H1 (cell line): ENCODE measurements at regions not wholly inside any gene's neighbourhood (a gene's known extent, or its start where the extent isn't known, plus 50 kb on each side); places are given as distances from the start of the nearest gene placed in this dataset.

Source experiments
- CTCF ChIA-PET: fragments of 300-600 bp; sonication (Branson Sonifier 250); formaldehyde crosslinking; loops from one replicate; lab custom pipeline; 2021; ENCODE audit not compliant: partially characterized antibody; lab: Charles Lee
- POLR2A ChIA-PET: fragments of 300-600 bp; sonication (Branson Sonifier 250); formaldehyde crosslinking; loops from one replicate; lab custom pipeline; 2021; ENCODE audit warnings: inconsistent platforms; ENCODE audit not compliant: partially characterized antibody; lab: Charles Lee
- DNase-seq, 2 experiments: peaks; one replicate each; pipeline versions ENCODE4 v3.0.0 to v3.0.0-alpha.2; 2010 to 2022; ENCODE audit warnings: low spot score in 2 of 2, low read depth in 1 of 2, mixed read lengths in 1 of 2
- FAIRE-seq: peaks from 2 replicates; lab custom pipeline; 2011; peaks lifted over from hg19 to GRCh38; lab: Jason Lieb, UNC
- H2AFZ ChIP-seq: 2 replicates; pipeline ENCODE4 v1.8.1; 2012; ENCODE audit warnings: low read length, inconsistent platforms
- H2AK5ac ChIP-seq: 2 replicates; pipeline ENCODE4 v1.6.1; 2013; ENCODE audit warnings: low read depth, low read length
- H2BK120ac ChIP-seq: replicated peaks from 2 replicates; pipeline ENCODE3; 2013; ENCODE audit warnings: low read depth, low read length, inconsistent platforms
- H2BK12ac ChIP-seq: 2 replicates; pipeline ENCODE4 v1.6.1; 2013; ENCODE audit warnings: low read depth, low read length
- H2BK15ac ChIP-seq: 2 replicates; pipeline ENCODE4 v1.6.1; 2013; ENCODE audit warnings: low read length
- H2BK20ac ChIP-seq: 2 replicates; pipeline ENCODE4 v1.6.1; 2013; ENCODE audit warnings: low read length
- H2BK5ac ChIP-seq: 2 replicates; pipeline ENCODE4 v1.6.1; 2013; ENCODE audit warnings: low read depth, low read length
- H3K14ac ChIP-seq: 2 replicates; pipeline ENCODE4 v1.6.1; 2013; ENCODE audit warnings: inconsistent platforms; ENCODE audit not compliant: insufficient read length
- H3K18ac ChIP-seq: 2 replicates; pipeline ENCODE4 v1.6.1; 2013; ENCODE audit warnings: low read length; ENCODE audit errors: extremely low read depth
- H3K23ac ChIP-seq: 2 replicates; pipeline ENCODE4 v1.6.1; 2013; ENCODE audit warnings: inconsistent platforms; ENCODE audit not compliant: insufficient read length
- H3K23me2 ChIP-seq: 2 replicates; pipeline ENCODE4 v1.6.1; 2013; ENCODE audit warnings: low read depth, low read length
- H3K27ac ChIP-seq: 2 replicates; pipeline ENCODE4 v1.6.1; 2011; ENCODE audit warnings: low read depth, low read length, inconsistent platforms
- H3K27me3 ChIP-seq, 4 experiments: replicated peaks in 1 of 4; 1 replicate in 1 of 4; 2 replicates in 3 of 4; pipeline versions ENCODE4 v1.6.1 to v1.8.1; 2011 to 2013; ENCODE audit warnings: low read length in 3 of 4, mild to moderate bottlenecking in 3 of 4, inconsistent platforms in 2 of 4, mixed read lengths in 2 of 4, moderate library complexity in 1 of 4; ENCODE audit not compliant: control insufficient read depth in 3 of 4, insufficient read depth in 3 of 4; ENCODE audit errors: extremely low read depth in 1 of 4
- H3K36me3 ChIP-seq, 4 experiments: 2 replicates each; pipeline versions ENCODE4 v1.6.1 to v1.8.1; 2011 to 2013; ENCODE audit warnings: mild to moderate bottlenecking in 4 of 4, low read length in 3 of 4, moderate library complexity in 2 of 4, control low read depth in 1 of 4, inconsistent platforms in 1 of 4; ENCODE audit not compliant: insufficient read depth in 4 of 4, control insufficient read depth in 2 of 4
- H3K4ac ChIP-seq: replicated peaks from 2 replicates; pipeline ENCODE3; 2013; ENCODE audit warnings: low read length, low read depth, mixed read lengths, inconsistent platforms; ENCODE audit not compliant: insufficient read length
- H3K4me1 ChIP-seq, 4 experiments: replicated peaks in 1 of 4; 1 replicate in 1 of 4; 2 replicates in 3 of 4; pipeline versions ENCODE4 v1.6.1 to v1.8.1; 2011 to 2013; ENCODE audit warnings: low read length in 3 of 4, inconsistent platforms in 2 of 4, mixed read lengths in 1 of 4; ENCODE audit not compliant: insufficient read depth in 4 of 4, control insufficient read depth in 3 of 4
- H3K4me2 ChIP-seq, 2 experiments: 2 replicates each; pipeline versions ENCODE4 v1.6.1 to v1.8.1; 2011 to 2013; ENCODE audit warnings: low read depth in 2 of 2, low read length in 2 of 2, control low read depth in 1 of 2, inconsistent platforms in 1 of 2, mild to moderate bottlenecking in 1 of 2; ENCODE audit not compliant: insufficient read depth in 1 of 2
- H3K4me3 ChIP-seq, 4 experiments: fragments of 200-600, 300-600 bp in 1 of 4; sonication (generic), shearing (Covaris generic), sonication (Bioruptor Twin) in 1 of 4; 2 replicates each; pipeline versions ENCODE4 v1.5.1 to v1.8.1; 2011 to 2016; ENCODE audit warnings: low read length in 4 of 4, low read depth in 3 of 4, control low read depth in 2 of 4, inconsistent platforms in 2 of 4, mild to moderate bottlenecking in 2 of 4, mixed read lengths in 1 of 4, moderate library complexity in 1 of 4; ENCODE audit not compliant: insufficient read depth in 2 of 4; ENCODE audit errors: extremely low read depth in 1 of 4
- H3K56ac ChIP-seq: replicated peaks from 2 replicates; pipeline ENCODE3; 2013; ENCODE audit warnings: low read depth, mild to moderate bottlenecking, mixed read lengths, low read length, inconsistent platforms; ENCODE audit not compliant: insufficient read length
- H3K79me1 ChIP-seq: 2 replicates; pipeline ENCODE4 v1.6.1; 2013; ENCODE audit warnings: low read depth, low read length, control low read depth
- H3K79me2 ChIP-seq, 2 experiments: 2 replicates each; pipeline versions ENCODE4 v1.6.1 to v1.8.1; 2012 to 2013; ENCODE audit warnings: low read length in 2 of 2, mild to moderate bottlenecking in 2 of 2, inconsistent platforms in 1 of 2; ENCODE audit not compliant: insufficient read depth in 2 of 2, control insufficient read depth in 1 of 2
- H3K9ac ChIP-seq, 4 experiments: replicated peaks in 1 of 4; 1 replicate in 1 of 4; 2 replicates in 3 of 4; pipeline versions ENCODE4 v1.6.1 to v1.8.1; 2011 to 2013; ENCODE audit warnings: low read depth in 3 of 4, low read length in 3 of 4, control low read depth in 2 of 4, mild to moderate bottlenecking in 2 of 4, moderate library complexity in 2 of 4, inconsistent platforms in 1 of 4; ENCODE audit errors: extremely low read depth in 1 of 4
- H3K9me3 ChIP-seq, 2 experiments: 2 replicates each; pipeline versions ENCODE4 v1.6.1 to v1.8.1; 2012 to 2013; ENCODE audit warnings: mild to moderate bottlenecking in 2 of 2, moderate library complexity in 2 of 2, control low read depth in 1 of 2, inconsistent platforms in 1 of 2, low read depth in 1 of 2, low read length in 1 of 2, mixed read lengths in 1 of 2; ENCODE audit not compliant: insufficient read depth in 2 of 2
- H4K20me1 ChIP-seq, 2 experiments: replicated peaks in 1 of 2; 2 replicates each; pipeline versions ENCODE3 to v1.8.1; 2011 to 2013; ENCODE audit warnings: inconsistent platforms in 2 of 2, low read length in 2 of 2, mild to moderate bottlenecking in 1 of 2; ENCODE audit not compliant: insufficient read depth in 2 of 2, control insufficient read depth in 1 of 2
- H4K5ac ChIP-seq: 2 replicates; pipeline ENCODE4 v1.6.1; 2013; ENCODE audit warnings: low read length, low read depth, mixed read lengths, inconsistent platforms; ENCODE audit not compliant: insufficient read length
- H4K8ac ChIP-seq: 2 replicates; pipeline ENCODE4 v1.8.0; 2013; ENCODE audit warnings: mild to moderate bottlenecking, moderate library complexity, low read length, inconsistent platforms; ENCODE audit not compliant: insufficient read depth; ENCODE audit errors: extremely low read depth
- H4K91ac ChIP-seq: replicated peaks from 2 replicates; pipeline ENCODE3; 2013; ENCODE audit warnings: low read length, mixed read lengths, inconsistent platforms; ENCODE audit not compliant: insufficient read length
- BACH1 ChIP-seq: IDR thresholded peaks from 2 replicates; pipeline ENCODE4 v1.6.1; 2012; ENCODE audit warnings: low read length, improper control_type of control experiment
- MAFK ChIP-seq: IDR thresholded peaks from 2 replicates; pipeline ENCODE4 v1.6.1; 2012; ENCODE audit warnings: low read depth, mild to moderate bottlenecking, improper control_type of control experiment, low read length
- WGBS, 2 experiments: shearing (Covaris generic) in 1 of 2; methylation state at CpG; one replicate each; pipeline versions ENCODE4 v1.1.6 to v1.1.7; 2013 to 2015; ENCODE audit warnings: low lambda C conversion rate in 2 of 2, mixed read lengths in 2 of 2, inconsistent platforms in 1 of 2, low coverage in 1 of 2, missing lambda C conversion rate in 1 of 2; ENCODE audit not compliant: insufficient replicate concordance in 2 of 2, insufficient coverage in 1 of 2, insufficient read length in 1 of 2; ENCODE audit errors: extremely low coverage in 1 of 2, missing lambda C conversion rate in 1 of 2; 5-methylcytosine and 5-hydroxymethylcytosine counted together

- Histone ChIP-seq H2BK120ac (no peak overlapping the region), H2AFZ (no peak overlapping the region), H4K20me1 (no peaks in the 10 kb centered on the region), H3K56ac (no peak overlapping the region), H3K14ac (no peak overlapping the region), H2AK5ac (no peak overlapping the region), H4K91ac (no peak overlapping the region), H3K27ac (no peak overlapping the region), H2BK5ac (no peak overlapping the region), H3K4me3 (no peak overlapping the region), H3K23me2 (no peaks in the 10 kb centered on the region), H3K36me3 (no peaks in the 10 kb centered on the region), H3K4me1 (no peaks in the 10 kb centered on the region), H3K4me2 (no peak overlapping the region), H3K79me1 (no peaks in the 10 kb centered on the region), H3K79me2 (no peaks in the 10 kb centered on the region), H3K23ac (no peak overlapping the region), H3K9ac (no peak overlapping the region), H2BK15ac (no peak overlapping the region), H2BK12ac (no peak overlapping the region), H2BK20ac (no peak overlapping the region), H4K8ac (no peak overlapping the region), H3K4ac (no peak overlapping the region), H3K9me3 (peaks cover 0 to 3% of the 10 kb centered on the region in 2 experiments; a peak in 1 of 4 replicates), H3K18ac (no peak overlapping the region), H4K5ac (no peak overlapping the region), H3K27me3 (no peaks in the 10 kb centered on the region)
- ChIA-PET POLR2A (no interaction called here), CTCF (no interaction called here)
- no peak for FAIRE-seq
- WGBS, 2 experiments: 92% methylated on average over 2 of the region's 2 CpGs; no CpG with 5 or more reads in 1 of the 2 experiments
- no peak for DNase-seq
- TF ChIP-seq BACH1: no peak
- TF ChIP-seq MAFK: no peak
These were observed 438.2 kb downstream of the EPHA4 start for GRCh38 chr2:221133941-221134340.
